ENCODE measurements at regions not wholly inside any gene's neighbourhood (a gene's known extent, or its start where the extent isn't known, plus 50 kb on each side); places are given as distances from the start of the nearest gene placed in this dataset.

DNA sequence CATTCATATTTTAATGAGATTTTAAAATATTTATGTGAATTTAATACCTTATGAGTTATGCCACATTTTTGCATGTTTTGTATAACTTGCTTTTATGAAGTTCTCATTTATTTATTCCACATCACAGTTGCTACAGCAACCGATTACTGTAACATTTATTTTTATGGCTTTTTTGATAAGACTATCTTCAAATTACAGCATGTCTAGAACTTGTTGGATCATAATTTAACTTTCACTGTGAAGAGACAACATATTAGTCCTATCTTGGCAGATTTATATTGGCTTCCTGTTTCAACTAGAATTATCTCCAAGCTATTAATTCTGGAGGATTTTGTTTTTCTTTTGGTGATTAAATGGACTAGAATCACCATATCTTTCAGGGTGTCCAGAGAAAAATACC lies 793.7 kb upstream of the SLITRK5 start:
- Histone ChIP-seq H3K4me3 (no peak overlapping the region), H3K27me3 (no peaks in the 10 kb centered on the region), H3K27ac (no peak overlapping the region), H3K36me3 (no peaks in the 10 kb centered on the region), H3K4me1 (ENCODE audit: insufficient read depth) (no peaks in the 10 kb centered on the region), H3K9me3 (no peaks in the 10 kb centered on the region)
- intact Hi-C loops (cut with DNase I) = no loop called here
- DNase-seq = no peak
- TF ChIP-seq EP300 (IDR thresholded peaks at IDR 0.05) (no peak), POLR2A (IDR thresholded peaks at IDR 0.05) (no peak), CTCF (IDR thresholded peaks at IDR 0.05) (no peak)
- WGBS, 3 donors = 9 to 16% (median 10%) methylated on average over 1 of the region's 1 CpG

- no peak for DNase-seq
- Histone ChIP-seq H3K27me3 (no peaks in the 10 kb centered on the region), H3K36me3 (no peaks in the 10 kb centered on the region), H3K9me3 (no peaks in the 10 kb centered on the region), H3K4me3 (no peak overlapping the region), H3K27ac (no peak overlapping the region), H3K4me1 (ENCODE audit: insufficient read depth) (no peaks in the 10 kb centered on the region)
- TF ChIP-seq CTCF (IDR thresholded peaks at IDR 0.05) = no peak
- no peak for TF ChIP-seq POLR2A (IDR thresholded peaks at IDR 0.05)
- no peak for TF ChIP-seq EP300 (IDR thresholded peaks at IDR 0.05)
- intact Hi-C loops (cut with DNase I) = no loop called here
- 77 to 86% (median 84%) methylated on average over 3 of the region's 3 CpGs for WGBS, 3 donors
These were observed 792.4 kb upstream of the SLITRK5 start for GRCh38 chr13:86878781-86879180.

DNA sequence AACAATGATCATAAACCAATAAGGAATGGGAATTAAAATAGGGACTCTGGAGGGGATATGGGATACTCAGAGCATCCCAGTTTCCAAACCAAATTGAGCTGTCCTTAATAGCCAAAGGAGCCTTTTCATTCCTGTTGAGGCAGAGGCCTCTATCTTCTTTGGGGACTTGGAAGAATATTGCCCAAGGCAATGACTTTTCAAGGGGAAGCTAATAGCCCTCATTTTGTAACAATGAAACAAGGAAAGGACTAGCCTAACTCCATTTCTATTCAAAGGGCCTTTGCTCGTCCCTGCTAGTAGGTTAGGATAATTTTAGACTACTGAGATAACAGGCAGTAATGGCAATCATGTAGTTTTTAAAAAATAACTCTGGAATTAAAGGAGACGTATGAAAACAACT lies 789.8 kb upstream of the SLITRK5 start:
- intact Hi-C loops (cut with DNase I) = no loop called here
- no peaks in the 10 kb centered on the region for H3K36me3 ChIP-seq
- H3K9me3 ChIP-seq = no peaks in the 10 kb centered on the region
- H3K27ac ChIP-seq = no peak overlapping the region
- H3K27me3 ChIP-seq = no peaks in the 10 kb centered on the region
- no peak overlapping the region for H3K4me3 ChIP-seq
- H3K4me1 ChIP-seq (ENCODE audit: insufficient read depth) = no peaks in the 10 kb centered on the region
- no peak for DNase-seq
- TF ChIP-seq POLR2A (IDR thresholded peaks at IDR 0.05) (no peak), EP300 (IDR thresholded peaks at IDR 0.05) (no peak)
- WGBS, 3 donors = 44 to 54% (median 45%) methylated on average over 2 of the region's 2 CpGs

DNA sequence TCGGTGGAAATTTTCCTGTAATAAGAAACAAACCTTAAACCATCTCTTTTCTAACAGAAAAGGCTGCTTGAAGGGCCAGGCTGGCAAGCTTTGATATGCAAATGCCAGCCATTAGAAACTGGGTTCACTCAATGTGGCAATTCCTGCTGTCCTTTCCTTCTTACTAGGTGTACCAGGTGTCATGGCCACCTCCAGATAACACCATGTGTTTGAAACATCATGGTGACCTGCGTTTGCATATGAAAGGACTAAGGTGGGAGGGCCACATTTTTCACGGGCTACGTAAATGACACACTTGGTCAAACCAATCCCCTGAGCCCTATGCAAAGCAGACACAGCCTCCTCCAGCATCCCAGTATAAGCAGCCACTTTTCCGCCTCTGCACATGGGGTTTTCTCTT lies 789.1 kb upstream of the SLITRK5 start:
- no peak for DNase-seq
- Histone ChIP-seq H3K36me3 (no peaks in the 10 kb centered on the region), H3K9me3 (no peaks in the 10 kb centered on the region), H3K27ac (no peak overlapping the region), H3K4me3 (no peak overlapping the region), H3K27me3 (no peaks in the 10 kb centered on the region), H3K4me1 (ENCODE audit: insufficient read depth) (no peaks in the 10 kb centered on the region)
- 76 to 85% (median 81%) methylated on average over 5 of the region's 5 CpGs for WGBS, 3 donors
- intact Hi-C loops (cut with DNase I) = no loop called here
- TF ChIP-seq POLR2A (IDR thresholded peaks at IDR 0.05) (no peak), EP300 (IDR thresholded peaks at IDR 0.05) (no peak), CTCF (IDR thresholded peaks at IDR 0.05) (no peak)

DNA sequence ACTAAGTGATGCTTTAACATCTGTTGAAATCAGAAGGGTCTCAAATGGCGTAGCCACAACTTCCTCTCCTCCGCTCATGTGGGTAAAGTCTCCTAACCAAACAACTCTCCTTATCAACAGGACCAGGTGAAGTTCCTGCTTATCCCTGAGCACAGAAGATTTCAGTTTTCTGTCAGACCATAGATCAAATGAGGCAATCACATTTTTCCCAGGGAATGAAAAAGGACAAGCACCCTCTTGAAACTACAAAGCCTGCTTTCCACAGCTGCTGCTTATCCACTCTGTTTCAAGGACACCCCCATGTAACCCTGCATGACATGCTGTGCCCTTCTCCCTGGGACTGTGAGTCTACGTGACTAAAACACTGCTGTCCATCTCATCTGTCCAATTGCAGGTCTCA lies 788.3 kb upstream of the SLITRK5 start:
- Histone ChIP-seq H3K4me3 (no peak overlapping the region), H3K9me3 (no peaks in the 10 kb centered on the region), H3K27me3 (no peaks in the 10 kb centered on the region), H3K27ac (no peak overlapping the region), H3K36me3 (no peaks in the 10 kb centered on the region), H3K4me1 (ENCODE audit: insufficient read depth) (no peaks in the 10 kb centered on the region)
- TF ChIP-seq CTCF (IDR thresholded peaks at IDR 0.05) (no peak), POLR2A (IDR thresholded peaks at IDR 0.05) (no peak)
- intact Hi-C loops (cut with DNase I) = no loop called here
- no peak for DNase-seq
- 63 to 73% (median 66%) methylated on average over 3 of the region's 3 CpGs for WGBS, 3 donors

Data from ovary (tissue), 7 donors.